Endothelial cell of hepatic sinusoid (primary cell): ENCODE measurements at regions not wholly inside any gene's neighbourhood (a gene's known extent, or its start where the extent isn't known, plus 50 kb on each side); places are given as distances from the start of the nearest gene placed in this dataset.
"Not testable (repeated sequence)": the region's sequence is repeated elsewhere in the genome, so short reads cannot be mapped to it uniquely, and the experiment has no call there.

Experiments used
- in situ Hi-C: cut with HindIII; loops from 2 replicates; pipeline ENCODE4 v1.10.0; 2017; ENCODE audit warnings: low sequenced_read_pairs

DNA sequence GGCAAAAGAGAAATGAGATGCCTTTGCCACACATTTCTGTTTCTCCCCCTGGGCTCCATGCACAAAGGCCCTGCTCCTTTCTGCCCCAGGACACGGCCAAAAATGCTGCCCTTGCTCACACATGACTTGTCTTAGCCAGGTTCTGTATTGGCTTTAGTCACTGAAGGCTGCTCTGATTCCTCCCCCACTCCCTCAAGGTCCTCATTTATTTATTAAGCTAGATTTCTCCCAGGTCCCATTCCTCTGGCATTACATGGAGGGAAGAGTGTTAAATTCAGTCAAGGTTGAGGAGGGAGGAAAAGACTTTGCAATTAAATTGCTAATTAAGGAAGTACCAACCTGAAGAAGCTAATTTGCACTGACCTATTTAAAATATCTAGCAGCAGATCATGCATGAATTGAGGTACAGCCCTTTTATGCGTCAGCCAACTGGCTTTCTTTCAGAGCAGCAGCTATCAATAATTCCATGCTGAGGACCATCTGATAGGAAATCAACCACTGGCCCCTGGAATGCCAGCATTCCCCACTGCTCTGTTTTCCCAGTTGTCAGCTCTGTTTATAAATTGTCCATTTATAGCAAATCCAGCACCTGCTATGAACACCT lies 81.2 kb upstream of the MAP3K1 start:
- in situ Hi-C loops, result no loop called here

GRCh38 chr5:56733580-56733979 lies 81.8 kb upstream of the MAP3K1 start:
- in situ Hi-C loops, result no loop called here

GRCh38 chr5:56732121-56732520 lies 83.2 kb upstream of the MAP3K1 start:
- in situ Hi-C loops, result no loop called here

- in situ Hi-C loops, result not testable (repeated sequence)
These were observed 83.9 kb upstream of the MAP3K1 start for GRCh38 chr5:56731473-56731872.

GRCh38 chr5:56729488-56729887 lies 85.9 kb upstream of the MAP3K1 start:
- in situ Hi-C loops, result no loop called here

GRCh38 chr5:56725711-56726411 lies 89.5 kb upstream of the MAP3K1 start:
- in situ Hi-C loops, result no loop called here

DNA sequence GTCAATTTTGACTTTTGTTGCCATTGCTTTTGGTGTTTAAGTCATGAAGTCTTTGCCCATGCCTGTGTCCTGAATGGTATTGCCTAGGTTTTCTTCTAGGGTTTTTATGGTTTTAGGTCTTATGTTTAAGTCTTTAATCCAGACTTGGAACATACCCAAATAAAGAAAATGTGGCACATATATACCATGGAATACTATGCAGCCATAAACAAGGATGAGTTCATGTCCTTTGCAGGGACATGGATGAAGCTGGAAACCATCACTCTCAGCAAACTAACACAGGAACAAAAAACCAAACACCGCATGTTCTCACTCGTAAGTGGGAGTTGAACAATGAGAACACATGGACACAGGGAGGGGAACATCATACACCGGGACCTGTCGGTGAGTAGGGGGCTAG lies 90.5 kb upstream of the MAP3K1 start:
- in situ Hi-C loops, result not testable (repeated sequence)

DNA sequence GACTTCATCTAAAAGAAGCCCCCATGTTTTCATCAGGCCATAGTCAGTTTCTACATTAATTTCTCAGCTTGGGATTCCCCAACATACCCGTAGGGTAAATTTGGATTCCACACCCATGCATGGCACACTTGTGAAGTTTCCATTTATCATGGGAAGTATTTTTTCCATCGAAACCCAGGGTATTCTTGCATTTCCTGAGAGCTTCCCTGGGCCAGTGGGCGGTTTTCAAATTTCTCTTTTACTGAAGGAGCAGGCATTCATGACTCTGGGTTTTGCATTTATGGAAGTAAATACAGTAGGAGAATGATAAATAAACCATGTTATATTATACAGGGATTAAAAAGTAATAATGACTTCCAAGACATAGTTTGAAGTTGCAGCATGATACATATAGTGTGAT lies 93.0 kb upstream of the MAP3K1 start:
- in situ Hi-C loops, result no loop called here

- in situ Hi-C loops, result loop anchor here (5.0 kb wide), 1 partner anchor 45 kb away; no protein-coding TSS in a partner anchor
These were observed 97.9 kb upstream of the MAP3K1 start for GRCh38 chr5:56717253-56717987.

GRCh38 chr5:56715986-56716385 lies 99.4 kb upstream of the MAP3K1 start:
- in situ Hi-C loops, result loop anchor here (5.0 kb wide), 1 partner anchor 46 kb away; no protein-coding TSS in a partner anchor

- in situ Hi-C loops, result no loop called here
These were observed 102.3 kb upstream of the MAP3K1 start for GRCh38 chr5:56712895-56713591.

GRCh38 chr5:56710826-56711590 lies 104.3 kb upstream of the MAP3K1 start:
- in situ Hi-C loops, result no loop called here

DNA sequence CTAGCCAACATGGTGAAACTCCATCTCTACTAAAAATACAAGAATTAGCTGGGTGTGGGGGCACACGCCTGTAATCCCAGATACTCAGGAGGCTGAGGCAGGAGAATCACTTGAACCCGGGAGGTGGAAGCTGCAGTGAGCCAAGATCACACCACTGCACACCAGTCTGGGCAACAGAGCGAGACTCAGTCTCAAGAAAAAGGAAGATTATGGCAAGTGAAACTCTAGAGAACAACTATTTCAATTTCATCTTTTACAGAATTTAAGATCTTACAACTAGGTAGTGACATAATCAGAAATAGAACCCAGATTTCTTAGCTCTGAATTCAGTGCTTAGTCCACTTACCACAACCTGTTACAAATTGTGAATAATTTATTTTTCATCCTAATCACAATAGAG lies 108.8 kb upstream of the MAP3K1 start:
- in situ Hi-C loops, result no loop called here

DNA sequence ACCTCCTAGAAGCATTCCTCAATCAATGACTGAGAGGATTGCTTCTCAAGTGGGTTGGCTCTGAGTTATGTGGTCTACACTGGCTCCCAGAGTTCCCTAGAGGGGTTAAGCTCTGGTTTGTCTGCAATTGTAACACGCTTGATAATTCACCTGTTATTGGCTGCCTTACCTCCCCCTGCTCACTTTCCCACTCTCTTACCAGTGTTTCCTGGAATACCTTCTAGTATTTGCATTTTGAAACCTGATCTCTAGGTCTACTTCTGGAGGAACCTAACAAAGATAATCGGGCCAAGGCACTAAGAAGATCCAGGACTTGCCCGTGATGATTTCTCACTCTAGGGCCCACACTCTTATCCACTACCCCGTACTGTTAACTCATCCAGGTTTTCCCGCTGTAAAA lies 110.1 kb upstream of the MAP3K1 start:
- in situ Hi-C loops, result no loop called here

GRCh38 chr5:56703952-56704351 lies 111.4 kb upstream of the MAP3K1 start:
- in situ Hi-C loops, result no loop called here

DNA sequence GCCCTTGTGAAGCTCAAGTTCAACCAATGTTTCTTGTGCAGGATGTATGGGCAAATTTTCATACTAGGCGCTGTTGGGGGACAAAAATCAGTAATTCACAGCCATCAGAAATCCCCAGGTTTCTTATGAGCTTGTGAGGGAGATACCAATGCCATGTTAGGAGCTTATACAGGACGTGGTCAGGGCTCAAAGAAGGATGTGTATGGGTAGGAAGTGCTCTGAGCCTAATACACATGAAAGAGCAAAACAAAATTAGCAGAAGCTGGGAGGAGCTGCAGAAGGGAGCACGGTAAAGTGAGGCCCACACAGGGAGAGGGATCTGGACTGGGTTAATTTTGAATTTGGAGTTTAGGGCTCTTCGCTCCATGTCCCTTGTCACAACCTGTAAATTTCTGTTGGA lies 114.6 kb upstream of the MAP3K1 start:
- in situ Hi-C loops, result no loop called here

DNA sequence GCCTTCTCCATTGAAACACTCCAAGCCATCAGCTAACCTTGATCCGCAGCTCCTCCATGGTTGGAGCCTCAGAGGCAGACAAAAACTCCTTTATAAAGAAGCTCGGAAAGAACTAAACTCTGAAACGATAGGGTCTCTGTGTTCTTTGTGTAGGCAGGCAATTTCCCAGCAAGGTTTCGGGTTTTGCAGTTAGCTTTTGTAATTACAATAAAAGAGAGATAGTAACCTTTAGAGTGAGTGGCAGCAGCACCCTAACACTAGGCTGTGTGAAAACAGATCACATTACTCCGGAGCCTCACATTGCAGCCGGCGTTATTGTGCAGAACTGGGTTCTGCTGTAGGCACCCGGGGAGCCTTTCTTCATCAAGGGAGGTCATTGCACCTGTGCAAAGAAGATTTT lies 115.8 kb upstream of the MAP3K1 start:
- in situ Hi-C loops, result no loop called here

DNA sequence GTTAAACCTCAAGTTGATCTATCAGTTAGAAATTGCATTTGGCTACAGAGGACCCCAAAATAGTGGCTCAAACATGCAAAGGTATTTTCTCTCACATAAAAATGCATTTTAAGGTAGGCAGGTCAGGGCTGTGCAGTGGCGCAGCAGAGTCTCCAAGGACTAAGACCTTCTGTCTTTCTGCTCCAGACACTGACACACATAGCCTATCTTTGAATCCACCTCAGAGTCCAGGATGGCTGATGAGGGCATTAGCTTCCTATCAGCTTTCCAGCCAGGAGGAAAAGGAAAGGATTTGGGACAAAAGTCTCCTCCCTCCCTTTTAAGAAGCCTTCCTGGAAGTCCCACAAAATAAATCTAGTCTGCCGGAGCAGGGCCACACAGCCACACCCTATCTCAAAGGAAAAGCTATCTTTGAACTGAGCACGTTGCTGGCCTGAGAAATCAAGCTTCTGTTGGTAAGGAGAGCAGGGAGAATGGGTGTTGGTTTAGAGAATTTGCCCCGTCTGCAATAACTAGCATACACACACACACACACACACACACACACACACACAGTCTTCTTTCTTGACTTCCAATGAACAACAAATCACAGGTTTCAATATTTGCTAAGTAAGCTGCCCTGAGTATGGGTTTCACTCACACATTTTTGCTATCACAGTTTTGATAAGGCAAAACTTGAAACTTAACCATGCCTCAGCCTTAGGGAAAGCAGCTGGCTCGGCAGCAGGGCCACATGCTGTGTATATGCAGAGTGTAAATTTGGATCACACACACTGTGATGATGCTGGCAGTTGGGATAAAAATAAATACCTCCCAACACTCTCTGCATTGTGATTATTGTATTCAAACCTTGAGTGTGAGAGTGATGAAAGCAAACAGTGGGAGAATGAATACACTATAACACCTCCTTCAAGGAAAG lies 116.6 kb upstream of the MAP3K1 start:
- in situ Hi-C loops, result no loop called here

DNA sequence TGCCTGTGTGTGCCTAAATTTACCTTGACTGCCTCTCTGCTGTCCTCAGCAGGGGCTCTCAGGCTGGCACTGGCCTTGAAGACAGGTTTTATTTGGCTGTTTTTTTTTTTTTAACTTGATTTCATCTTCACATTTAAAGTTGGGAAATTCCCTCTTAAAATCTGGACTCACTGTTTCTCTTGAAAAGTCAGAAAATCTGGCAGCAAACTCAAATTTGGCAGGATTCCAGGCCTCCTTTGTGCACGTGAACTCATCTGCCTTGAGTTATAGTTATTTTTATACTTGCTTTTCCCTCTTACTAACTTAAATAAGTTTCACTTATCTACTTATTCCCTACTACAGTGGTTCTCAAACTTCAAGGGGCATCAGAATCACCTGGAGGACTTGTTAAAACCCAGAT lies 118.4 kb upstream of the MAP3K1 start:
- in situ Hi-C loops, result no loop called here

DNA sequence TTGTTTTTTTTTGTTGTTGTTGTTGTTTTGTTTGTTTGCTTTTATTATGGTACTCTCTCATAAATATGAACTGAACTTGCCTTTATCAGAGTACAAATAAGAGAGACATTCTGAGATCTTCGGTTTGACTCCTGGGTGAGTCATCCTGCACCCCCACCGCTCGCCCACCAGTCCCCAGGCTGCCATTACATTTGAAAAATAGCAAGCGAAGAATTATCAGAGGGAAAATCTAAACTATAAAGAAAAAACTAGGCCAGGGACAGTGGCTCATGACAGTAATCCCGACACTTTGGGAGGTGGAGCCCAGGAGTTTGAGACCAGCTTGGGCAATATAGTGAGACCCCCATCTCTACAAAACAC lies 122.1 kb upstream of the MAP3K1 start:
- in situ Hi-C loops, result no loop called here
